ENCODE measurements at regions not wholly inside any gene's neighbourhood (a gene's known extent, or its start where the extent isn't known, plus 50 kb on each side); places are given as distances from the start of the nearest gene placed in this dataset.

DNA sequence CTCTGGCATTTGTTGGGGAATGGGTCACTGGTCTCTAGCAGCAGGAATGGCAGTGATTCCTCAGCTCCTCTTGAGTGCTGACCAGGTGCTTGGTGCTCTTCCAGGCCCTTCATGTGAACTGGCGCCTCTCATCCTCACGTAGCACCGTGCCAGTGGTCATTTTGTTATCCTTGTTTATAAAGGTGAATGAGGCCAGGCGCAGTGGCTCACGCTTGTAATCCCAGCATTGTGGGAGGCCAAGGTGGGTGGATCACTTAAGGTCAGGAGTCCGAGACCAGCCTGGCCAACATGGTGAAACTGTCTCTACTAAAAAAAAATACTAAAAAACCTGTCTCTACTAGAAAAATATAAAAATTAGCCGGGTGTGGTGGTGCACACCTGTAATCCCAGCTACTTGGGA is 301.3 kb downstream of the QKI start:
- TF ChIP-seq ZHX1 (CRISPR knock-in tag; IDR thresholded peaks at IDR 0.05; ENCODE audit: low read depth) (no peak), BATF2 (CRISPR knock-in tag; IDR thresholded peaks at IDR 0.05) (no peak), ETV6 (CRISPR knock-in tag; conservative IDR thresholded peaks at IDR 0.05) (no peak), PAF1 (CRISPR knock-in tag; IDR thresholded peaks at IDR 0.05) (no peak), ZNF264 (CRISPR knock-in tag; IDR thresholded peaks at IDR 0.05) (no peak)
- TF ChIP-seq, protein P1, sequence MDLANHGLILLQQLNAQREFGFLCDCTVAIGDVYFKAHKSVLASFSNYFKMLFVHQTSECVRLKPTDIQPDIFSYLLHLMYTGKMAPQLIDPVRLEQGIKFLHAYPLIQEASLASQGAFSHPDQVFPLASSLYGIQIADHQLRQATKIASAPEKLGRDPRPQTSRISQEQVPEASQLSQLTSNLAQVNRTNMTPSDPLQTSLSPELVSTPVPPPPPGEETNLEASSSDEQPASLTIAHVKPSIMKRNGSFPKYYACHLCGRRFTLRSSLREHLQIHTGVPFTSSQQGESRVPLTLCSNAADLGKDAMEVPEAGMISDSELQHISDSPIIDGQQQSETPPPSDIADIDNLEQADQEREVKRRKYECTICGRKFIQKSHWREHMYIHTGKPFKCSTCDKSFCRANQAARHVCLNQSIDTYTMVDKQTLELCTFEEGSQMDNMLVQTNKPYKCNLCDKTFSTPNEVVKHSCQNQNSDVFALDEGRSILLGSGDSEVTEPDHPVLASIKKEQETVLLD (CRISPR knock-in tag; IDR thresholded peaks at IDR 0.05; ENCODE audit: low read depth) = no peak
- TF ChIP-seq, protein P2, sequence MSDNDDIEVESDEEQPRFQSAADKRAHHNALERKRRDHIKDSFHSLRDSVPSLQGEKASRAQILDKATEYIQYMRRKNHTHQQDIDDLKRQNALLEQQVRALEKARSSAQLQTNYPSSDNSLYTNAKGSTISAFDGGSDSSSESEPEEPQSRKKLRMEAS (IDR thresholded peaks at IDR 0.05) = no peak
- Histone ChIP-seq H3K27me3 (ENCODE audit: control insufficient read depth in 1 of 2, insufficient read depth in 2 of 2, low read length in 2 of 2) (peaks cover 2 to 28% of the 10 kb centered on the region in 2 experiments; a peak in 4 of 5 replicates), H3K79me2 (ENCODE audit: insufficient read depth, low read length) (no peaks in the 10 kb centered on the region), H3K4me1 (ENCODE audit: insufficient read depth, low read length) (no peaks in the 10 kb centered on the region), H2AFZ (ENCODE audit: low read length) (no peak overlapping the region), H3K9me3 (ENCODE audit: low read length) (no peaks in the 10 kb centered on the region), H3K9ac (ENCODE audit: insufficient read depth, low read depth, low read length) (no peak overlapping the region), H3K4me3 (replicated peaks in 1 of 3; ENCODE audit: insufficient read depth in 1 of 3, low read depth in 2 of 3, low read length in 3 of 3) (no peak overlapping the region), H3K4me2 (ENCODE audit: low read depth, low read length) (no peak overlapping the region), H4K20me1 (ENCODE audit: insufficient read depth, low read length) (no peaks in the 10 kb centered on the region), H3K27ac (ENCODE audit: extremely low read length, insufficient read depth, low read length) (no peak overlapping the region), H3K36me3 (replicated peaks in 1 of 2; ENCODE audit: control insufficient read depth in 1 of 2, insufficient read depth in 2 of 2, low read length in 2 of 2) (no peaks in the 10 kb centered on the region)
- no peak for DNase-seq (ENCODE audit: low spot score)
- ChIA-PET CTCF (ENCODE audit: low intra/inter-chr PET ratio, low total read pairs) (no interaction called here), POLR2A (no interaction called here)
- no TSS peak for BruUV-seq (replicated peaks)
- intact Hi-C loops (cut with micrococcal nuclease; ENCODE audit: unreplicated experiment) = no loop called here
- ATAC-seq = no peak
- in situ Hi-C loops (cut with HindIII; ENCODE audit: extremely low pct_ligation_motif_present, low pct_unique_long_range_greater_than_20kb) = no loop called here
- FAIRE-seq = no peak
- 40% methylated on average over 7 of the region's 7 CpGs for WGBS (ENCODE audit: low lambda C conversion rate)

All from HepG2 (cell line).